ENCODE measurements at regions not wholly inside any gene's neighbourhood (a gene's known extent, or its start where the extent isn't known, plus 50 kb on each side); places are given as distances from the start of the nearest gene placed in this dataset.

DNA sequence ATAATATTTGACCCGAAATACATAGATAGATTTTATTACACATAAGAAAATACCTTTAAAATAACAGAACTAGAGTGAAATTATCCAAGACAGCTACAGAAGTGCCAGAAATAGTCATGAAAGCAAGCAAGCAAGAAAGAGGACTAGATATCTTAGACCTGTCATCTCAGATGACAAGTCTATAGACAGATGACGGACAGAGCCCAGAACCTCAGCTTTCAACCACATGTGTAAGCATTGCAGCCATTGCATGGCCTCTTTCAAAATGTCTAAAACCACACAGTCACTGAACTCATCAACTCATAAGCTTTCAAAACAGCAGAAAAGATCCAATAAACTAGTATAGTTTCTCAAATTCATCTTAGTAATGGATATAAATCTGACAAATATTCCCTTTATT is 59.8 kb upstream of the FHIT start:
- POLR2A ChIA-PET: no interaction called here
- Histone ChIP-seq H3K27ac (ENCODE audit: insufficient read depth, low read depth, low read length) (no peak overlapping the region), H3K9ac (replicated peaks; ENCODE audit: extremely low read depth, insufficient read depth, low read length) (no peak overlapping the region), H3K36me3 (ENCODE audit: control insufficient read depth in 2 of 2, extremely low read depth in 1 of 2, insufficient read depth in 2 of 2, low read length in 2 of 2) (no peaks in the 10 kb centered on the region), H3K79me2 (ENCODE audit: control insufficient read depth, insufficient read depth, low read length) (no peaks in the 10 kb centered on the region), H3K4me2 (ENCODE audit: insufficient read depth, low read length) (no peak overlapping the region), H4K20me1 (replicated peaks; ENCODE audit: control insufficient read depth, extremely low read depth, insufficient read depth, low read length) (no peaks in the 10 kb centered on the region), H3K4me3 (replicated peaks in 1 of 3; ENCODE audit: insufficient read depth in 1 of 3, low read depth in 1 of 3, low read length in 3 of 3) (no peak overlapping the region), H3K9me1 (replicated peaks; ENCODE audit: control insufficient read depth, extremely low read depth, insufficient read depth, low read length) (no peaks in the 10 kb centered on the region), H3K9me3 (replicated peaks; ENCODE audit: control insufficient read depth, insufficient read depth, low read length) (no peaks in the 10 kb centered on the region), H3K4me1 (ENCODE audit: control insufficient read depth, extremely low read depth, insufficient read depth, low read length) (no peaks in the 10 kb centered on the region), H2AFZ (ENCODE audit: low read depth, low read length) (no peak overlapping the region), H3K27me3 (ENCODE audit: control insufficient read depth in 2 of 2, insufficient read depth in 2 of 2, low read length in 2 of 2) (no peaks in the 10 kb centered on the region)
- DNase-seq (ENCODE audit: low read depth, low spot score) (no peak), FAIRE-seq (no peak)
- intact Hi-C loops (cut with micrococcal nuclease): no loop called here
- TF ChIP-seq POLR2A (IDR thresholded peaks at IDR 0.05; ENCODE audit: low read depth, low read length) (no peak), EZH2 (IDR thresholded peaks at IDR 0.05; ENCODE audit: borderline replicate concordance, low read depth, low read length, severe bottlenecking) (no peak), GATA2 (IDR thresholded peaks at IDR 0.05; ENCODE audit: insufficient read depth, insufficient read length, low read depth, low read length) (no peak), FOS (IDR thresholded peaks at IDR 0.05; ENCODE audit: borderline replicate concordance, insufficient read depth, low read length) (no peak), POLR2AphosphoS5 (IDR thresholded peaks at IDR 0.05; ENCODE audit: insufficient read depth, low read depth, low read length) (no peak), JUN (IDR thresholded peaks at IDR 0.05; ENCODE audit: borderline replicate concordance, insufficient read depth, insufficient read length, low read depth) (no peak), CTCF (IDR thresholded peaks at IDR 0.05; ENCODE audit: extremely low read depth in 1 of 2, insufficient read depth in 1 of 2, low read depth in 1 of 2, low read length in 2 of 2) (no peak), MYC (IDR thresholded peaks at IDR 0.05; ENCODE audit: low read depth, low read length) (no peak), MAX (IDR thresholded peaks at IDR 0.05; ENCODE audit: insufficient read depth, insufficient read length) (no peak)
- BruUV-seq (replicated peaks): no TSS peak
- CTCF ChIA-PET: no interaction called here
- dilution Hi-C loops (cut with MboI; ENCODE audit: extremely low pct_ligation_motif_present, low sequenced_read_pairs): no loop called here

Measured in endothelial cell of umbilical vein (primary cell).